Liver (tissue), 8 donors: ENCODE measurements at regions not wholly inside any gene's neighbourhood (a gene's known extent, or its start where the extent isn't known, plus 50 kb on each side); places are given as distances from the start of the nearest gene placed in this dataset.
A peak's percentile ranks its signal among the peaks of the same experiment; 100 is the strongest.

Experiments used
- DNase-seq: peaks from one replicate; pipeline ENCODE4 v3.0.0-alpha.2; 2017; ENCODE audit warnings: low spot score
- H3K27ac ChIP-seq, 2 donors: one replicate each; pipeline ENCODE4 v1.7.0; 2013; ENCODE audit warnings: inconsistent platforms in 2 of 2, low read length in 2 of 2, control low read depth in 1 of 2, low read depth in 1 of 2, mild to moderate bottlenecking in 1 of 2
- H3K27me3 ChIP-seq, 4 donors: one replicate each; pipeline versions ENCODE4 v1.6.1 to v1.7.0; 2013; ENCODE audit warnings: low read length in 3 of 4, inconsistent platforms in 1 of 4, mild to moderate bottlenecking in 1 of 4, moderate library complexity in 1 of 4; ENCODE audit not compliant: control insufficient read depth in 4 of 4, insufficient read depth in 4 of 4
- H3K36me3 ChIP-seq, 4 donors: one replicate each; pipeline versions ENCODE4 v1.6.1 to v1.7.0; 2013; ENCODE audit warnings: low read length in 3 of 4, mild to moderate bottlenecking in 3 of 4, low read depth in 1 of 4, moderate library complexity in 1 of 4; ENCODE audit not compliant: control insufficient read depth in 4 of 4, insufficient read depth in 3 of 4
- H3K4me1 ChIP-seq, 4 donors: one replicate each; pipeline versions ENCODE4 v1.6.1 to v1.7.0; 2013; ENCODE audit warnings: low read length in 3 of 4, mild to moderate bottlenecking in 3 of 4, moderate library complexity in 1 of 4; ENCODE audit not compliant: control insufficient read depth in 4 of 4, insufficient read depth in 4 of 4
- H3K4me3 ChIP-seq, 3 donors: one replicate each; pipeline versions ENCODE4 v1.6.1 to v1.7.0; 2013; ENCODE audit warnings: low read length in 3 of 3, control low read depth in 1 of 3, low read depth in 1 of 3, mild to moderate bottlenecking in 1 of 3
- H3K9ac ChIP-seq, 2 donors: one replicate each; pipeline ENCODE4 v1.7.0; 2013; ENCODE audit warnings: low read length in 2 of 2, mild to moderate bottlenecking in 2 of 2, moderate library complexity in 2 of 2, control low read depth in 1 of 2, low read depth in 1 of 2
- H3K9me3 ChIP-seq, 4 donors: one replicate each; pipeline versions ENCODE4 v1.6.1 to v1.7.0; 2013; ENCODE audit warnings: low read length in 3 of 4; ENCODE audit not compliant: control insufficient read depth in 4 of 4
- EGR1 ChIP-seq, 2 donors: IDR thresholded peaks; 2 replicates each; pipeline ENCODE4 v1.6.1; 2016 to 2018; ENCODE audit warnings: antibody characterized with exemption in 2 of 2, low read depth in 2 of 2
- FOXA1 ChIP-seq: IDR thresholded peaks from 2 replicates; pipeline ENCODE4 v1.6.1; 2016; ENCODE audit warnings: antibody characterized with exemption
- FOXA2 ChIP-seq: IDR thresholded peaks from 2 replicates; pipeline ENCODE4 v1.6.1; 2016; ENCODE audit warnings: antibody characterized with exemption
- GABPA ChIP-seq, 2 donors: IDR thresholded peaks in 1 of 2; conservative IDR thresholded peaks in 1 of 2; 2 replicates each; pipeline ENCODE4 v1.6.1; 2016; ENCODE audit warnings: antibody characterized with exemption in 2 of 2, mild to moderate bottlenecking in 1 of 2, moderate library complexity in 1 of 2
- HNF4A ChIP-seq, 2 donors: conservative IDR thresholded peaks; 2 replicates each; pipeline ENCODE4 v1.6.1; 2016; ENCODE audit warnings: antibody characterized with exemption in 2 of 2, mild to moderate bottlenecking in 2 of 2
- HNF4G ChIP-seq: IDR thresholded peaks from 2 replicates; pipeline ENCODE4 v1.6.1; 2016; ENCODE audit warnings: antibody characterized with exemption
- JUND ChIP-seq, 2 donors: IDR thresholded peaks; 2 replicates each; pipeline ENCODE4 v1.6.1; 2016; ENCODE audit warnings: antibody characterized with exemption in 2 of 2
- NR2F2 ChIP-seq: IDR thresholded peaks from 2 replicates; pipeline ENCODE4 v1.6.1; 2016; ENCODE audit warnings: antibody characterized with exemption
- RAD21 ChIP-seq, 2 donors: IDR thresholded peaks; 2 replicates each; pipeline ENCODE4 v1.6.1; 2016; ENCODE audit warnings: antibody characterized with exemption in 2 of 2, mild to moderate bottlenecking in 2 of 2
- RXRA ChIP-seq, 2 donors: IDR thresholded peaks; 2 replicates each; pipeline ENCODE4 v1.6.1; 2017 to 2018; ENCODE audit warnings: antibody characterized with exemption in 2 of 2, mild to moderate bottlenecking in 1 of 2
- SP1 ChIP-seq: IDR thresholded peaks from 2 replicates; pipeline ENCODE4 v1.6.1; 2018; ENCODE audit warnings: antibody characterized with exemption, mild to moderate bottlenecking
- YY1 ChIP-seq: IDR thresholded peaks from 2 replicates; pipeline ENCODE4 v1.6.1; 2016; ENCODE audit warnings: antibody characterized with exemption, mild to moderate bottlenecking
- WGBS: extraction: QIAGEN DNeasy Blood & Tissue Kit; methylation state at CpG from one replicate; pipeline ENCODE4 v1.1.7; 2013; 5-methylcytosine and 5-hydroxymethylcytosine counted together
- TF ChIP-seq, protein P1 (sequence below): fragments of 150-350 bp; IDR thresholded peaks from 2 replicates; pipeline ENCODE4 v1.5.1; 2017; ENCODE audit warnings: improper control_type of control experiment, low read depth, low read length; ENCODE audit not compliant: missing input control
- TF ChIP-seq, protein P2 (sequence below): IDR thresholded peaks from 2 replicates; pipeline ENCODE4 v1.6.1; 2016; ENCODE audit warnings: antibody characterized with exemption
- TF ChIP-seq, protein P3 (sequence below): IDR thresholded peaks from 2 replicates; pipeline ENCODE4 v1.6.1; 2016; ENCODE audit warnings: antibody characterized with exemption
- TF ChIP-seq, protein P4 (sequence below): IDR thresholded peaks from 2 replicates; pipeline ENCODE4 v1.6.1; 2016; ENCODE audit warnings: antibody characterized with exemption
- TF ChIP-seq, protein P5 (sequence below): IDR thresholded peaks from 2 replicates; pipeline ENCODE4 v1.6.1; 2016; ENCODE audit warnings: antibody characterized with exemption, mild to moderate bottlenecking
- donor health status: healthy.
- donor health status: healthy.
- donor health status: healthy.
- donor health status: healthy.
- donor health status: healthy.

DNA sequence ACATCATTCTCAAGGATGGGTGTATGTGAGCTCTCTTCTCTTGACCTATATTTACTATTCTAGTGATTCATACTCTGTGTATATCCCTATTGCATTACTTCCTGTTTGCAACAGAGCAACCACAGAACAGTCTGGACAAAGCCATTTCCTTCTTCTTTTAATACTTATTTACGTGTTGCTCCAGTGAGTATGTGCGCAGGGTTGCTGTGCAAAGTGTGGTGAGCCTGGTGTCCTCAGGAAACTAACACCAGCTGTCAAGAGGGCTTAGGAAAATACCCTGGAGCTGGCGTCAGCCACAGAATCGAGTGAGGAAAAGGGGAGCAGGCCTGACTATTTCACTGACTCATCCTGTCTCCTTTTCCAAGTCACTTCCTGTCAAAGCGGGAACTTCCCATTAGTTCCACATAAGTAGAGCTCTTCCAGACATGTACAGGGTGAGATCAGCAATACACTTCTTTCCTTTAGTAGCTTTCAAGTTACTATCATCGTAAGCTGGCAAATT is 214.1 kb upstream of the COPS8 start (continued):
- TF ChIP-seq RAD21 (IDR thresholded peaks at IDR 0.05) (peak in 1 of 2 donors; percentile 40), EGR1 (IDR thresholded peaks at IDR 0.05; ENCODE audit: low read depth in 2 of 2) (peak in 1 of 2 donors; percentile 29), GABPA (IDR thresholded peaks at IDR 0.05 in 1 of 2, conservative IDR thresholded peaks at IDR 0.05 in 1 of 2) (peak in 1 of 2 donors; percentile 14), NR2F2 (no peak), FOXA1 (no peak)
- TF ChIP-seq, protein P1, sequence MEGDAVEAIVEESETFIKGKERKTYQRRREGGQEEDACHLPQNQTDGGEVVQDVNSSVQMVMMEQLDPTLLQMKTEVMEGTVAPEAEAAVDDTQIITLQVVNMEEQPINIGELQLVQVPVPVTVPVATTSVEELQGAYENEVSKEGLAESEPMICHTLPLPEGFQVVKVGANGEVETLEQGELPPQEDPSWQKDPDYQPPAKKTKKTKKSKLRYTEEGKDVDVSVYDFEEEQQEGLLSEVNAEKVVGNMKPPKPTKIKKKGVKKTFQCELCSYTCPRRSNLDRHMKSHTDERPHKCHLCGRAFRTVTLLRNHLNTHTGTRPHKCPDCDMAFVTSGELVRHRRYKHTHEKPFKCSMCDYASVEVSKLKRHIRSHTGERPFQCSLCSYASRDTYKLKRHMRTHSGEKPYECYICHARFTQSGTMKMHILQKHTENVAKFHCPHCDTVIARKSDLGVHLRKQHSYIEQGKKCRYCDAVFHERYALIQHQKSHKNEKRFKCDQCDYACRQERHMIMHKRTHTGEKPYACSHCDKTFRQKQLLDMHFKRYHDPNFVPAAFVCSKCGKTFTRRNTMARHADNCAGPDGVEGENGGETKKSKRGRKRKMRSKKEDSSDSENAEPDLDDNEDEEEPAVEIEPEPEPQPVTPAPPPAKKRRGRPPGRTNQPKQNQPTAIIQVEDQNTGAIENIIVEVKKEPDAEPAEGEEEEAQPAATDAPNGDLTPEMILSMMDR = no peak

DNA sequence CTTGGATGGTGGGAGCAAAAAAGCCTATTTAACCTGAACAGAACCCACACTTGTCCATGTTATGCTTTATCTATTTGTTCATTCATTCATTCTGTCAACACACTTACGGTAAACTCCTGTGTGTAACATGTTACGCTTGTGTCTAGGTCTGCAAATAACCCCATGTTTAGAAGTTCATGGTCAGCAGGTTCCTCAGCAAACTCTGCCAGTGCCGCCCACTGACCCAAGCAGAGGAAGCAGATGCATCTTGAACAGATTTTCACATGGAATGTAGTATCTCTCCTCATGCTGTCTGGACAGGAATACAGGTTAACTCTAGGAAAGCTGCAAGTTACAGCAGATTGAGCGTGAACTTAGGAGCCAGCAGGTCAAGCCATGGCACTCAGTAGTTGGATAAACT is 213.7 kb upstream of the COPS8 start:
- TF ChIP-seq HNF4A (conservative IDR thresholded peaks at IDR 0.05) (no peak), RAD21 (IDR thresholded peaks at IDR 0.05) (no peak), HNF4G (no peak)
- H3K4me3 ChIP-seq = no peak overlapping the region
- whole genome bisulfite sequencing = 90% methylated on average over 4 of the region's 4 CpGs
- no peak overlapping the region for H3K9ac ChIP-seq
- no peaks in the 10 kb centered on the region for H3K9me3 ChIP-seq
- no peaks in the 10 kb centered on the region for H3K36me3 ChIP-seq
- no peaks in the 10 kb centered on the region for H3K4me1 ChIP-seq
- H3K27me3 ChIP-seq = no peaks in the 10 kb centered on the region
- DNase-seq = peak; percentile 24
- H3K27ac ChIP-seq = peak overlapping the region; percentile 16 to 26

DNA sequence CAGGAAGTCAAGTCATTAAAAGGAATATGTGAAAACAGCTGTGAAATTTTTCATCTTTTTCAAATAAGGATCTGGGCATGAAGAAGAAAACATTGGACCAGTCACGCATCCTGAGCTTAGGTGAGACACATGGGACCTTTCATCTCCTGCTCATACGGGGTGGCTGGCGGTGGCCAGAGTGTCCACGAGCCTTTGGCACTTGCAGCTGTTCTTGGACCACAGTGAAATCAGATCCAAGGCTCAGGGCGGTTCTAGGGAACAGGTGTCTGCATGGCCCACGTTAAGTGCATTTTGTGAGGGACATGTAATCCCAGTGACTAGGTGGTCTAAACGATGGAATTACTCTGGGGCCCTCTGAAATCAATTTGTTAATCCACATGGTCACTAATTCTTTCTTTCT is 212.7 kb upstream of the COPS8 start:
- no peak overlapping the region for H3K27ac ChIP-seq
- no peaks in the 10 kb centered on the region for H3K4me1 ChIP-seq
- WGBS = 89% methylated on average over 7 of the region's 7 CpGs
- no peaks in the 10 kb centered on the region for H3K36me3 ChIP-seq
- no peak overlapping the region for H3K9ac ChIP-seq
- TF ChIP-seq NR2F2 (no peak), YY1 (no peak), FOXA2 (no peak), HNF4G (no peak), EGR1 (IDR thresholded peaks at IDR 0.05; ENCODE audit: low read depth in 2 of 2) (no peak), RAD21 (IDR thresholded peaks at IDR 0.05) (no peak), FOXA1 (no peak), SP1 (no peak), HNF4A (conservative IDR thresholded peaks at IDR 0.05) (no peak), GABPA (IDR thresholded peaks at IDR 0.05 in 1 of 2, conservative IDR thresholded peaks at IDR 0.05 in 1 of 2) (no peak), JUND (IDR thresholded peaks at IDR 0.05) (no peak), RXRA (IDR thresholded peaks at IDR 0.05) (no peak)
- TF ChIP-seq, protein P2, sequence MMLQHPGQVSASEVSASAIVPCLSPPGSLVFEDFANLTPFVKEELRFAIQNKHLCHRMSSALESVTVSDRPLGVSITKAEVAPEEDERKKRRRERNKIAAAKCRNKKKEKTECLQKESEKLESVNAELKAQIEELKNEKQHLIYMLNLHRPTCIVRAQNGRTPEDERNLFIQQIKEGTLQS = no peak
- TF ChIP-seq, protein P3, sequence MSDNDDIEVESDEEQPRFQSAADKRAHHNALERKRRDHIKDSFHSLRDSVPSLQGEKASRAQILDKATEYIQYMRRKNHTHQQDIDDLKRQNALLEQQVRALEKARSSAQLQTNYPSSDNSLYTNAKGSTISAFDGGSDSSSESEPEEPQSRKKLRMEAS = no peak
- TF ChIP-seq, protein P4, sequence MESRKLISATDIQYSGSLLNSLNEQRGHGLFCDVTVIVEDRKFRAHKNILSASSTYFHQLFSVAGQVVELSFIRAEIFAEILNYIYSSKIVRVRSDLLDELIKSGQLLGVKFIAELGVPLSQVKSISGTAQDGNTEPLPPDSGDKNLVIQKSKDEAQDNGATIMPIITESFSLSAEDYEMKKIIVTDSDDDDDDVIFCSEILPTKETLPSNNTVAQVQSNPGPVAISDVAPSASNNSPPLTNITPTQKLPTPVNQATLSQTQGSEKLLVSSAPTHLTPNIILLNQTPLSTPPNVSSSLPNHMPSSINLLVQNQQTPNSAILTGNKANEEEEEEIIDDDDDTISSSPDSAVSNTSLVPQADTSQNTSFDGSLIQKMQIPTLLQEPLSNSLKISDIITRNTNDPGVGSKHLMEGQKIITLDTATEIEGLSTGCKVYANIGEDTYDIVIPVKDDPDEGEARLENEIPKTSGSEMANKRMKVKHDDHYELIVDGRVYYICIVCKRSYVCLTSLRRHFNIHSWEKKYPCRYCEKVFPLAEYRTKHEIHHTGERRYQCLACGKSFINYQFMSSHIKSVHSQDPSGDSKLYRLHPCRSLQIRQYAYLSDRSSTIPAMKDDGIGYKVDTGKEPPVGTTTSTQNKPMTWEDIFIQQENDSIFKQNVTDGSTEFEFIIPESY = no peak
- TF ChIP-seq, protein P5, sequence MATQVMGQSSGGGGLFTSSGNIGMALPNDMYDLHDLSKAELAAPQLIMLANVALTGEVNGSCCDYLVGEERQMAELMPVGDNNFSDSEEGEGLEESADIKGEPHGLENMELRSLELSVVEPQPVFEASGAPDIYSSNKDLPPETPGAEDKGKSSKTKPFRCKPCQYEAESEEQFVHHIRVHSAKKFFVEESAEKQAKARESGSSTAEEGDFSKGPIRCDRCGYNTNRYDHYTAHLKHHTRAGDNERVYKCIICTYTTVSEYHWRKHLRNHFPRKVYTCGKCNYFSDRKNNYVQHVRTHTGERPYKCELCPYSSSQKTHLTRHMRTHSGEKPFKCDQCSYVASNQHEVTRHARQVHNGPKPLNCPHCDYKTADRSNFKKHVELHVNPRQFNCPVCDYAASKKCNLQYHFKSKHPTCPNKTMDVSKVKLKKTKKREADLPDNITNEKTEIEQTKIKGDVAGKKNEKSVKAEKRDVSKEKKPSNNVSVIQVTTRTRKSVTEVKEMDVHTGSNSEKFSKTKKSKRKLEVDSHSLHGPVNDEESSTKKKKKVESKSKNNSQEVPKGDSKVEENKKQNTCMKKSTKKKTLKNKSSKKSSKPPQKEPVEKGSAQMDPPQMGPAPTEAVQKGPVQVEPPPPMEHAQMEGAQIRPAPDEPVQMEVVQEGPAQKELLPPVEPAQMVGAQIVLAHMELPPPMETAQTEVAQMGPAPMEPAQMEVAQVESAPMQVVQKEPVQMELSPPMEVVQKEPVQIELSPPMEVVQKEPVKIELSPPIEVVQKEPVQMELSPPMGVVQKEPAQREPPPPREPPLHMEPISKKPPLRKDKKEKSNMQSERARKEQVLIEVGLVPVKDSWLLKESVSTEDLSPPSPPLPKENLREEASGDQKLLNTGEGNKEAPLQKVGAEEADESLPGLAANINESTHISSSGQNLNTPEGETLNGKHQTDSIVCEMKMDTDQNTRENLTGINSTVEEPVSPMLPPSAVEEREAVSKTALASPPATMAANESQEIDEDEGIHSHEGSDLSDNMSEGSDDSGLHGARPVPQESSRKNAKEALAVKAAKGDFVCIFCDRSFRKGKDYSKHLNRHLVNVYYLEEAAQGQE = no peak
- TF ChIP-seq, protein P1 = no peak
- H3K9me3 ChIP-seq = no peaks in the 10 kb centered on the region
- H3K4me3 ChIP-seq = no peak overlapping the region
- H3K27me3 ChIP-seq = no peaks in the 10 kb centered on the region
- peak; percentile 10 for DNase-seq
